Neural progenitor cell (in vitro differentiated cells): ENCODE measurements at regions not wholly inside any gene's neighbourhood (a gene's known extent, or its start where the extent isn't known, plus 50 kb on each side); places are given as distances from the start of the nearest gene placed in this dataset.

Source experiments
- DNase-seq: peaks from one replicate; pipeline ENCODE4 v3.0.0-alpha.2; 2016; ENCODE audit warnings: low spot score
- H2AFZ ChIP-seq: fragments of 200-600 bp; sonication (generic); replicated peaks from 2 replicates; pipeline ENCODE4 v1.6.1; 2016; ENCODE audit warnings: antibody characterized with exemption
- H3F3A ChIP-seq: fragments of 200-600 bp; sonication (generic); 2 replicates; pipeline ENCODE4 v1.6.1; 2016; ENCODE audit warnings: antibody characterized with exemption, low read depth
- H3K27ac ChIP-seq: fragments of 200-600 bp; sonication (generic); 2 replicates; pipeline ENCODE4 v1.5.1; 2016; ENCODE audit warnings: mild to moderate bottlenecking
- H3K27me3 ChIP-seq: fragments of 200-600 bp; sonication (generic); 2 replicates; pipeline ENCODE4 v1.6.1; 2016; ENCODE audit warnings: mild to moderate bottlenecking, moderate library complexity
- H3K36me3 ChIP-seq: fragments of 200-600 bp; sonication (generic); 2 replicates; pipeline ENCODE4 v1.5.1; 2016
- H3K4me1 ChIP-seq: fragments of 200-600 bp; sonication (generic); 2 replicates; pipeline ENCODE4 v1.6.1; 2016; ENCODE audit warnings: mixed run types
- H3K4me2 ChIP-seq: fragments of 200-600 bp; sonication (generic); 2 replicates; pipeline ENCODE4 v1.6.1; 2016
- H3K4me3 ChIP-seq: fragments of 200-600 bp; sonication (generic); 2 replicates; pipeline ENCODE4 v1.5.1; 2016
- H3K79me2 ChIP-seq: fragments of 200-600 bp; sonication (generic); 2 replicates; pipeline ENCODE4 v1.6.1; 2016; ENCODE audit warnings: low read depth
- H3K9ac ChIP-seq: fragments of 200-600 bp; sonication (generic); 2 replicates; pipeline ENCODE4 v1.6.1; 2016
- H3K9me3 ChIP-seq: fragments of 200-600 bp; sonication (generic); 2 replicates; pipeline ENCODE4 v1.5.1; 2016; ENCODE audit warnings: low read depth
- H4K20me1 ChIP-seq: fragments of 200-600 bp; sonication (generic); 2 replicates; pipeline ENCODE4 v1.6.1; 2016; ENCODE audit warnings: low read depth
- H3K27ac Mint-ChIP-seq: 3 replicates; pipeline ENCODE4 v1.8.0; 2021; ENCODE audit warnings: mixed read lengths
- H3K27me3 Mint-ChIP-seq: 2 replicates; pipeline ENCODE4 v1.8.0; 2022; ENCODE audit warnings: low read depth, mild to moderate bottlenecking, inconsistent platforms, moderate library complexity, mixed read lengths; ENCODE audit not compliant: insufficient read depth
- H3K36me3 Mint-ChIP-seq: 3 replicates; pipeline ENCODE4 v1.8.0; 2021; ENCODE audit warnings: mixed read lengths
- H3K4me1 Mint-ChIP-seq: 3 replicates; pipeline ENCODE4 v1.8.0; 2021; ENCODE audit warnings: mixed read lengths
- H3K4me3 Mint-ChIP-seq: 3 replicates; pipeline ENCODE4 v1.8.0; 2021; ENCODE audit warnings: mild to moderate bottlenecking, moderate library complexity, mixed read lengths
- H3K9me3 Mint-ChIP-seq: 3 replicates; pipeline ENCODE4 v1.8.0; 2020; ENCODE audit warnings: mixed read lengths
- CTCF ChIP-seq: fragments of 200-600 bp; sonication (generic); IDR thresholded peaks from 2 replicates; pipeline ENCODE4 v1.5.1; 2017; ENCODE audit warnings: antibody characterized with exemption, mild to moderate bottlenecking
- EZH2 ChIP-seq: fragments of 200-600 bp; sonication (generic); IDR thresholded peaks from 2 replicates; pipeline ENCODE4 v1.6.1; 2017; ENCODE audit warnings: antibody characterized with exemption, mild to moderate bottlenecking, moderate library complexity
- EZH2phosphoT487 ChIP-seq: fragments of 200-600 bp; sonication (generic); IDR thresholded peaks from 2 replicates; pipeline ENCODE4 v1.6.1; 2017; ENCODE audit warnings: antibody characterized with exemption

DNA sequence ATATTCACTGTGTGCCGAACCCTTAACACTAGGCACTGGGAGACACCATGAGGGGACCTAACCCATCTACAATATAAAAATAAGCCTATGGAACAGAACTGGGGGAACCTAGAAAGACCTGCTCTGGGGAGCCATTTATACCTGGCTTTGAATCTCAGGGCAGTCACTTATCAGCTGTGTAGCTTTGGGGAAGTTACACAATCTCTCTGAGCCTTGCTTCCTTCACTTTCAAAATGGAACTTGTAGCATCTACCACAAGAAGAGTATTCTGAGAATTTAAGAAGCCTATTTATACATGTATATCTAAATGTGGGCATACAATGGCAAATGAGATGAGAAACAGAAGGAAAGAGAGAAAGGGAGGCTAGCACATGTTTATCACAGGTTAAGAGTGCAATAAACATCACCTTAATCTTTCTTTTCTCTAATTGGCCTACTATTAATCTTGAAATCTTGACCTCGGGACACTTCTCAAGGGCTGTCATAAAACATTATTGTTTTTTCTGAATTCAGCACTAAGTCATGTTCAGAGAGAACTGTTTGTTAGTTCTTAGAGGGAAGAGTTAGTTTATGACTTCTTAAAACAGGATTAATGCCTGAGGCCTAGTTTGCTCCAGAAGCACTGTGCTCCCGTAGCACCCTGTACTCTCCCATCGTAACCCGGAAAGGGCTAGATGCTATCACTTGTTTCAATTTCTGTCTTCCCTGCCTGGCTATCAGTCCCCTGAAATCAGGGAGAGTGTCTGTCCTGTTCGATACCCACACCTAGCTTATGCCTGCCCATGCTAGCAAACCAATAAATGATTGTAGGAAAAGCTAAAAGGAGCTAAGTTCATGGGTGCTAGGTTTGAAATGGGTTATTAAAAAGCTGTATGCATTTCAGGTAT is 606.4 kb upstream of the CLINT1 start:
- Histone ChIP-seq H3K9me3 (no peaks in the 10 kb centered on the region), H3K27ac (no peak overlapping the region), H3K9ac (no peak overlapping the region), H4K20me1 (no peaks in the 10 kb centered on the region), H3K27me3 (no peaks in the 10 kb centered on the region), H3K4me1 (no peaks in the 10 kb centered on the region), H3K4me3 (no peak overlapping the region), H3K36me3 (no peaks in the 10 kb centered on the region), H2AFZ (no peak overlapping the region), H3F3A (no peaks in the 10 kb centered on the region), H3K79me2 (no peaks in the 10 kb centered on the region), H3K4me2 (no peak overlapping the region)
- TF ChIP-seq EZH2 (no peak), EZH2phosphoT487 (no peak), CTCF (no peak)
- Mint-ChIP-seq H3K9me3 (no peaks in the 10 kb centered on the region), H3K27ac (no peak overlapping the region), H3K4me3 (no peak overlapping the region), H3K4me1 (no peaks in the 10 kb centered on the region), H3K27me3 (peaks cover 5% of the 10 kb centered on the region), H3K36me3 (peaks cover 2% of the 10 kb centered on the region)
- DNase-seq: no peak

DNA sequence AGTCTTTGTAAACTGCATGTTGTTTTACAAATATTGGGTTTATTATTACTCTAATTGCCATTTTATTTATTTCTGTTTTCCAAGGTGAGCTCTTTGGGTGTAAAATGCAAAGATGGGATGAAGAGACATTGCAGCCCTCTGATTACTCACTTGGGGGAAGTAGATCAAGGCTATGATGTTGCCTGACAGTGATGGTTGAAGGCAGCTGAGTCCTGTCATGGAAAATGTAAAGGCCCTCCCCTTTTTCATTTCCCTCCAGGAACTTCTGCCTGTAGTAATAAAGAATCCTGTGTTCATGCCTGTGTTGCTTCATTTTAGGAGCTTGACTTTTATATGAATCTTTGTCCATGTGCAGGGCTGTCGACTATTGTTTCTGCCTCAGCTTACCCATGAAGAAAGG is 605.4 kb upstream of the CLINT1 start:
- Histone ChIP-seq H3K36me3 (no peaks in the 10 kb centered on the region), H3F3A (no peaks in the 10 kb centered on the region), H3K9ac (no peak overlapping the region), H3K4me1 (no peaks in the 10 kb centered on the region), H3K27me3 (no peaks in the 10 kb centered on the region), H3K4me3 (no peak overlapping the region), H3K79me2 (no peaks in the 10 kb centered on the region), H2AFZ (no peak overlapping the region), H4K20me1 (no peaks in the 10 kb centered on the region), H3K9me3 (no peaks in the 10 kb centered on the region), H3K4me2 (no peak overlapping the region), H3K27ac (no peak overlapping the region)
- no peaks in the 10 kb centered on the region for H3K4me1 Mint-ChIP-seq
- H3K4me3 Mint-ChIP-seq: no peak overlapping the region
- no peak for DNase-seq
- peaks cover 1% of the 10 kb centered on the region for H3K36me3 Mint-ChIP-seq
- peaks cover 7% of the 10 kb centered on the region for H3K27me3 Mint-ChIP-seq
- H3K9me3 Mint-ChIP-seq: no peaks in the 10 kb centered on the region
- TF ChIP-seq EZH2: no peak
- H3K27ac Mint-ChIP-seq: no peak overlapping the region

- Histone ChIP-seq H3K4me1 (no peaks in the 10 kb centered on the region), H3K4me2 (no peak overlapping the region), H3K9ac (no peak overlapping the region), H3K9me3 (no peaks in the 10 kb centered on the region), H3K27ac (no peak overlapping the region), H3K4me3 (no peak overlapping the region), H4K20me1 (no peaks in the 10 kb centered on the region), H3K27me3 (no peaks in the 10 kb centered on the region), H3K36me3 (no peaks in the 10 kb centered on the region), H3K79me2 (no peaks in the 10 kb centered on the region), H3F3A (no peaks in the 10 kb centered on the region), H2AFZ (no peak overlapping the region)
- Mint-ChIP-seq H3K27ac (no peak overlapping the region), H3K4me1 (no peaks in the 10 kb centered on the region), H3K9me3 (no peaks in the 10 kb centered on the region), H3K4me3 (no peak overlapping the region), H3K27me3 (peaks cover 7% of the 10 kb centered on the region), H3K36me3 (no peaks in the 10 kb centered on the region)
- TF ChIP-seq EZH2 (no peak), EZH2phosphoT487 (no peak), CTCF (no peak)
- no peak for DNase-seq
These were observed 605.0 kb upstream of the CLINT1 start for GRCh38 chr5:158463938-158464337.

DNA sequence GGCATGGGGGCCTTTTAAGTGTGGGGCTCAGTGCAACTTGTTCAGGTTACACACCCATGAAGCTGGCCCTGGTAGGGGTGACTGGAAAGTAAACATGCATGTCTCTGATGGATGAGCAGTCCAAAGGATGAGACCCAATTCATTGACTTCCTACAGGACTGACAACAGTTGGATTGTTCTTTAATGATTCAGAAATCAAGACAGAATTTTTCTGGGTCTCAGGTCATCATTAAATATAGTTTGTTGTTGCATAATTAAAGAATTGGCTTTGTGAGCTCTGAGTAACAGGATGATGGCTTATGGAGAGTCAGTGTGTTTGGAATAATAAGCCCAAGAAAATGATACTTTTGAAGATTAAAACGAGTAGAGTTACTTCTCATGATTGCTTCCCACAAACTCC is 604.2 kb upstream of the CLINT1 start:
- Histone ChIP-seq H3K27ac (no peak overlapping the region), H3K4me1 (no peaks in the 10 kb centered on the region), H2AFZ (no peak overlapping the region), H3K9ac (no peak overlapping the region), H3K9me3 (no peaks in the 10 kb centered on the region), H3K4me3 (no peak overlapping the region), H3K4me2 (no peak overlapping the region), H3K36me3 (no peaks in the 10 kb centered on the region), H3K27me3 (no peaks in the 10 kb centered on the region), H3F3A (no peaks in the 10 kb centered on the region), H4K20me1 (no peaks in the 10 kb centered on the region), H3K79me2 (no peaks in the 10 kb centered on the region)
- no peaks in the 10 kb centered on the region for H3K4me1 Mint-ChIP-seq
- H3K9me3 Mint-ChIP-seq: no peaks in the 10 kb centered on the region
- H3K27me3 Mint-ChIP-seq: peaks cover 7% of the 10 kb centered on the region
- TF ChIP-seq EZH2phosphoT487 (no peak), CTCF (no peak), EZH2 (no peak)
- no peak for DNase-seq
- no peak overlapping the region for H3K4me3 Mint-ChIP-seq
- no peaks in the 10 kb centered on the region for H3K36me3 Mint-ChIP-seq
- H3K27ac Mint-ChIP-seq: no peak overlapping the region
